ENCODE measurements at regions not wholly inside any gene's neighbourhood (a gene's known extent, or its start where the extent isn't known, plus 50 kb on each side); places are given as distances from the start of the nearest gene placed in this dataset.

DNA sequence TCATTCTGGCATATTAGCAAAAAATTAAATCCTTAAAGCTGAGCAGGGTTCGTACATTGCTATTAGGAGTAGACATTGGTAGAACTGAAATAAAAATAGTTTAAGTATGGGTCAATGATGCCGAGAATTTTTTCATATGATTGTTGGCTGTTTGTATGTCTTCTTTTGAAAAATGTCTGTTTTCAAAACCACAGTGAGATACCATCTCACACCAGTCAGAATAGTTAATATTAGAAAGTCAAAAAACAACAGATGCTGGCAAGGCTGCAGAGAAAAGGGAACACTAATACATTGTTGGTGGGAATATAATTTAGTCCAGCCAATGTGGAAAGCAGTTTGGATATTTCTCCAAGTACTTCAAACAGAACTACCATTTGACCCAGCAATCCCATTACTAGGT lies 410.8 kb upstream of the TRIB2 start:
- TF ChIP-seq POLR2A (IDR thresholded peaks at IDR 0.05) (no peak), POLR2AphosphoS5 (IDR thresholded peaks at IDR 0.05) (no peak), EP300 (IDR thresholded peaks at IDR 0.05) (no peak)
- TF ChIP-seq, protein P1, sequence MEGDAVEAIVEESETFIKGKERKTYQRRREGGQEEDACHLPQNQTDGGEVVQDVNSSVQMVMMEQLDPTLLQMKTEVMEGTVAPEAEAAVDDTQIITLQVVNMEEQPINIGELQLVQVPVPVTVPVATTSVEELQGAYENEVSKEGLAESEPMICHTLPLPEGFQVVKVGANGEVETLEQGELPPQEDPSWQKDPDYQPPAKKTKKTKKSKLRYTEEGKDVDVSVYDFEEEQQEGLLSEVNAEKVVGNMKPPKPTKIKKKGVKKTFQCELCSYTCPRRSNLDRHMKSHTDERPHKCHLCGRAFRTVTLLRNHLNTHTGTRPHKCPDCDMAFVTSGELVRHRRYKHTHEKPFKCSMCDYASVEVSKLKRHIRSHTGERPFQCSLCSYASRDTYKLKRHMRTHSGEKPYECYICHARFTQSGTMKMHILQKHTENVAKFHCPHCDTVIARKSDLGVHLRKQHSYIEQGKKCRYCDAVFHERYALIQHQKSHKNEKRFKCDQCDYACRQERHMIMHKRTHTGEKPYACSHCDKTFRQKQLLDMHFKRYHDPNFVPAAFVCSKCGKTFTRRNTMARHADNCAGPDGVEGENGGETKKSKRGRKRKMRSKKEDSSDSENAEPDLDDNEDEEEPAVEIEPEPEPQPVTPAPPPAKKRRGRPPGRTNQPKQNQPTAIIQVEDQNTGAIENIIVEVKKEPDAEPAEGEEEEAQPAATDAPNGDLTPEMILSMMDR (IDR thresholded peaks at IDR 0.05): no peak
- Histone ChIP-seq H3K9me3 (no peaks in the 10 kb centered on the region), H3K27me3 (no peaks in the 10 kb centered on the region), H3K4me1 (no peaks in the 10 kb centered on the region), H3K4me3 (no peak overlapping the region), H3K36me3 (no peaks in the 10 kb centered on the region), H3K27ac (no peak overlapping the region)
- no peak for DNase-seq (ENCODE audit: low spot score in 2 of 2)
- 49% methylated on average over 2 of the region's 2 CpGs for WGBS

DNA sequence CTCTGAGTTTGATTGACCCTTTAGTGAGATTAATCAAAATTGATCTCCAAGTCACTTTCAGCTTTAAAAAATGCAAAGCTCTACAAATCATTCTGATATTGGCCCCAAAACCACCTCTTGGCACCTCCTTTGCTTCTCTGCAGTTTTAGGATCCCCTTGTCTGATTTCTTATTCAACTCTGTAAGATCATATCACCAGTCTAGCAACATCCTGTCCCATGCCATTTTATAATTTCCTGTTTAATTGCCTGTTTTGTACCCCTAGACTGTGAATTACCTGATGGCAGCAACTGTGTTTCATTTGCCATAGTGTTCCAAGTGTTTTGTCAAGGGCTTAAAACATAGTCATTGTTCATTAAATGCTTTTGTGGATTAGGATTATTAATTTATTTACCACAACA lies 406.3 kb upstream of the TRIB2 start:
- H3K27me3 ChIP-seq: no peaks in the 10 kb centered on the region
- H3K36me3 ChIP-seq: no peaks in the 10 kb centered on the region
- no peak for TF ChIP-seq EP300 (IDR thresholded peaks at IDR 0.05)
- TF ChIP-seq, protein P1 (IDR thresholded peaks at IDR 0.05): no peak
- no peak for TF ChIP-seq POLR2A (IDR thresholded peaks at IDR 0.05)
- TF ChIP-seq POLR2AphosphoS5 (IDR thresholded peaks at IDR 0.05): no peak
- no peak for DNase-seq (ENCODE audit: low spot score in 2 of 2)
- H3K9me3 ChIP-seq: no peaks in the 10 kb centered on the region
- H3K27ac ChIP-seq: no peak overlapping the region
- no peaks in the 10 kb centered on the region for H3K4me1 ChIP-seq
- H3K4me3 ChIP-seq: no peak overlapping the region

DNA sequence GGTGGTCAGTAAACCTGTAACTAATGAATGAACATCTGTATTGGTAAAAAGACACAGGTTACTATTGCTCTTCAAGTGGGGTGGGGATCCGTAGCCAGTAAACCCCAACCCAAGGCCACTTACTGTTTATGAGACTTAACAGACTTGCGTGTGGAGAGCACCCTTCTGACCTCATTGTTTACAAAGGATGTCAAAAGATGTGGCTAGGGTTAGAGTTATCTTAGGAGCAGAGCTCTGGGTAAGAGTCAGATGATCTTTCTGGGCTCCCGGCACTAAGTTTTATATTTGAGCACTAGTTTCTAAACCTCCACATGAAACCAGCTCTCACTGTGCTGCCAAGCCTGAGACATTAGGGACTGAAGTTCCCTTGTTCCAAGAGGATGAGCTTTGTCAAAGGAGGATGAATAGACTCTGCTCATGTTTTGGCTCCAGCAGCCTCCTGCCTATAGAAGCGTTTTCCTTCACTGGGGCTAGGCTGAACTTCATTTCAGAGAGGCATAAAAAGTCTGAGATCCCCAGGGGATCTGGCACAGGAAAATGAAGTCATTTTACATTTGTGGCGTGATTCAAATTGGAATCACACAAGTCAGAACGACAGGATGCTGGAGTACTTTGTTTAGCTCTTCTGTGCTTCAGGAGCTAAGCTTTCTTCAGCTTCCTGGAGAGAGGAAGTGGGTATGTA lies 403.1 kb upstream of the TRIB2 start:
- H3K4me1 ChIP-seq: peaks cover 13% of the 10 kb centered on the region
- 63% methylated on average over 6 of the region's 6 CpGs for WGBS
- H3K27ac ChIP-seq: no peak overlapping the region
- H3K9me3 ChIP-seq: no peaks in the 10 kb centered on the region
- H3K4me3 ChIP-seq: no peak overlapping the region
- no peaks in the 10 kb centered on the region for H3K27me3 ChIP-seq
- no peak for DNase-seq (ENCODE audit: low spot score in 2 of 2)
- no peaks in the 10 kb centered on the region for H3K36me3 ChIP-seq
- TF ChIP-seq, protein P1 (IDR thresholded peaks at IDR 0.05): no peak
- TF ChIP-seq EP300 (IDR thresholded peaks at IDR 0.05) (no peak), POLR2AphosphoS5 (IDR thresholded peaks at IDR 0.05) (no peak), POLR2A (IDR thresholded peaks at IDR 0.05) (no peak)

DNA sequence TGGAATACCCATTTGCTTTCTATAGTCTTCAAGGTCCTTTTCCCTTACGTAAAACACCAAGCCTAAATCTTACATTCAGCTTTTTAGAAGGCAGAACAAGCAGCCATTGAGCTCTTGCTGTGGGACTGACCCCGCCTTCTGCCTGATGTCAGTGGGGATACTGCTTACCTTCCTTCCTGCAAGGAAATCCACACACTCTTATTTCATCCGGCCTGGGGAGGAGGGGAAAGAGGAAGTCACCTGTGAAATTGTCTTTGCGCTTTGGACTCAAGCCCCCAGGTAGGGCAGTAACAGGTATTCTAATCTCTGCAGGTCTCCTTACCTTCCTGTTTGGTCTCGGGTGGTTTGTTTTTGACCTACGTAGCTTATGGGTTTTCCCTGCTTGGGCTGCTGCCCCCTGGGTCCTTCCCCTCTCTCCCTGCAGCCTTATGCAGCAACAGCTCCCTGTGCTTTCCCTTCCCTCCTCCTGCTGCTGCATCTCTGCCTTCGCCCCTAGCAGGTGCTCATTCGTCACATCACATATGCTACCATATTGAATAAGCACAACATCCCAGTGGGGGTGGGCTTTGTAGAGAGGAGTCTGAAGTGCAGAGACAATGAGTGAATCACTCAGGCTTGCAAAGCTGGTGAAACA lies 402.5 kb upstream of the TRIB2 start:
- H3K27ac ChIP-seq: no peak overlapping the region
- no peaks in the 10 kb centered on the region for H3K36me3 ChIP-seq
- no peaks in the 10 kb centered on the region for H3K9me3 ChIP-seq
- H3K4me1 ChIP-seq: peaks cover 18% of the 10 kb centered on the region
- no peak for DNase-seq (ENCODE audit: low spot score in 2 of 2)
- no peaks in the 10 kb centered on the region for H3K27me3 ChIP-seq
- WGBS: 83% methylated on average over 8 of the region's 8 CpGs
- no peak overlapping the region for H3K4me3 ChIP-seq
- TF ChIP-seq, protein P1 (IDR thresholded peaks at IDR 0.05): no peak
- TF ChIP-seq POLR2AphosphoS5 (IDR thresholded peaks at IDR 0.05) (no peak), EP300 (IDR thresholded peaks at IDR 0.05) (no peak), POLR2A (IDR thresholded peaks at IDR 0.05) (no peak)

DNA sequence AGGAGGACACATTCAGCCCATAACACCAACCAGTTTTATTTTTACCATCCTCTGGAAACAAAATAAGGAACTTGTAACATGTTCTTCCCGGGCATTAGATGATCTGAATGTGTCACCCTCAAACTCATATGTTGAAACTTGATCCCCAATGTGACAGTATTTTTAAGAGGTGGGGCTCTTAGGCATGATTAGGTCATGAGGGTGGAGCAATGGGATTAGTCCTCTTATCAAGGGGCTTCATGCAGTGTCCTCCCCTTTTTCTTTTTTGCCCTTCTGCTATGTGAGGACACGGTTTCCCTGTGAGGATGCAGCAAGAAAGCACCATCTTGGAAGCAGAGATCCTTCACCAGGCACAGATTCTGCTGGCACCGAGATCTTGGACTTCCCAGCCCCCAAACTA lies 401.5 kb upstream of the TRIB2 start:
- H3K4me1 ChIP-seq: peaks cover 23% of the 10 kb centered on the region
- TF ChIP-seq EP300 (IDR thresholded peaks at IDR 0.05) (no peak), POLR2A (IDR thresholded peaks at IDR 0.05) (no peak), POLR2AphosphoS5 (IDR thresholded peaks at IDR 0.05) (no peak)
- TF ChIP-seq, protein P1 (IDR thresholded peaks at IDR 0.05): no peak
- no peak for DNase-seq (ENCODE audit: low spot score in 2 of 2)
- no peaks in the 10 kb centered on the region for H3K36me3 ChIP-seq
- no peak overlapping the region for H3K27ac ChIP-seq
- H3K4me3 ChIP-seq: no peak overlapping the region
- no peaks in the 10 kb centered on the region for H3K9me3 ChIP-seq
- no peaks in the 10 kb centered on the region for H3K27me3 ChIP-seq
- 94% methylated on average over 3 of the region's 3 CpGs for WGBS

All from suprapubic skin (tissue), 4 donors.